ENCODE measurements at regions not wholly inside any gene's neighbourhood (a gene's known extent, or its start where the extent isn't known, plus 50 kb on each side); places are given as distances from the start of the nearest gene placed in this dataset.
"Not testable (repeated sequence)": the region's sequence is repeated elsewhere in the genome, so short reads cannot be mapped to it uniquely, and the experiment has no call there.

GRCh38 chr22:44562651-44563050 is 64.6 kb upstream of the RTL6 start:
- not testable (repeated sequence) for TF ChIP-seq POLR2A, CTCF (IDR thresholded peaks at IDR 0.05)
